GM19328 (cell line): ENCODE measurements at regions not wholly inside any gene's neighbourhood (a gene's known extent, or its start where the extent isn't known, plus 50 kb on each side); places are given as distances from the start of the nearest gene placed in this dataset.

Experiments used
- ATAC-seq: cut with Tn5 transposase; IDR thresholded peaks from one replicate; pipeline ENCODE4 v1.9.1; 2021; ENCODE audit warnings: mild to moderate bottlenecking, moderate library complexity; ENCODE audit not compliant: unreplicated experiment

- ATAC-seq, result no peak
Observed at GRCh38 chr3:30201715-30202114, 404.7 kb upstream of the TGFBR2 start.

- ATAC-seq, result no peak
Observed at GRCh38 chr3:30203301-30203700, 403.1 kb upstream of the TGFBR2 start.

DNA sequence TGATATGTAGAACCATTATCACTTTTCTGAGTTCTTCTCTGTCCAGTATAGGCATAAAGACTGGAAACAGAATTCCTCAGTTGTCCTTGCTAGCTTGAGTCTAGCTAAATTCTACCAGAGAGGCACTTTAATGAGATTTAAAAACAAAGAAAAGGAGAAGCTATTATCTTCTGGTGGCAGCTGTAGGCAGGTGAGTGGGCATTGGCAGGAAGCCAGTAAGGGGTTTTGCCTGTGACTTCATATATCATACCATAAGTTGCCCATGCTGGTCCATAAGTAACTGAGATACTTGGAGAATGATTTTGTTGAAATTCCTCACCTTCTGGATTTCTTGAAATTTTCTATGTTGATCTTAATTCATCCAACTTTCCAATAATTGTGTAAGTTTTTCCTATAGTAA lies 402.3 kb upstream of the TGFBR2 start:
- ATAC-seq, result no peak

DNA sequence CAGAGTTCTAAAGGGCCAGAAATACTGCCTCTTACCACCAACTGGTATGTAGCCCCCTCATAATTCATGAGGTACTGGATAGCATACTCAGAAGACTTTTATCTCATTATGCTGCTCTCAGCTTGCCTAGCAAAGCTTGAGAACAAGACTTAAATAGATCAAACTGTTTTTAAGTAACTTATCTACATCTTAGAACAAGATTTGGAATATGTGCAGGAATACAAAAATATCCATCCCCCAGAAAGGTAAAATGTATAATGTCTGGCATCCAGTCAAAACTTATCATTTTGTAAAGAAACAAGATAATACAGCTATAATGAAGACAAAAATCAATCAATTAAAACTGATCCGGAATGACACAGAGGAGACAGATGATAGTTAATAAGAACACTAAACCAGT lies 400.4 kb upstream of the TGFBR2 start:
- no peak for ATAC-seq

GRCh38 chr3:30221619-30222018 lies 384.8 kb upstream of the TGFBR2 start:
- ATAC-seq, result no peak

- no peak for ATAC-seq
Observed at GRCh38 chr3:30222441-30222840, 384.0 kb upstream of the TGFBR2 start.

DNA sequence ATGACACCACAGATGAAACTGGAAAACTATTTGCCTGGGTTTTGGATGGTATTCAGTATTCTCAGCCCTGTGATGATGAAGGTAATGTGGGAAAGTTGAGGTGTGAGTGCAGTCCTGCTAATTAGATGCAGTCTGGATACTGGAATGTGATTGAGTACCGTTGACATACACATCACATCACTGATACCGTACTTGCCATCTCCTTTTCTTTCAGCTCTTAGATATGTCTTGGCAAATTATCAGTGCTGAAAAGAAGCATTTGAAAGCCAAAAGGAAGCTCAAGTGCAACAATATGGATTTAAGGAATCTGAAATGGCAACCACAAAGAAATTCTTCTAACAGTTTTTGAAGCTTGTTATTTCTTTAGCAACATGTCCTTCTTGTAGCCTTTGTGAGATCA lies 381.4 kb upstream of the TGFBR2 start:
- no peak for ATAC-seq

GRCh38 chr3:30226601-30227151 lies 379.7 kb upstream of the TGFBR2 start:
- no peak for ATAC-seq

GRCh38 chr3:30227571-30228301 lies 378.7 kb upstream of the TGFBR2 start:
- no peak for ATAC-seq

GRCh38 chr3:30228302-30228631 lies 378.1 kb upstream of the TGFBR2 start:
- ATAC-seq, result no peak

DNA sequence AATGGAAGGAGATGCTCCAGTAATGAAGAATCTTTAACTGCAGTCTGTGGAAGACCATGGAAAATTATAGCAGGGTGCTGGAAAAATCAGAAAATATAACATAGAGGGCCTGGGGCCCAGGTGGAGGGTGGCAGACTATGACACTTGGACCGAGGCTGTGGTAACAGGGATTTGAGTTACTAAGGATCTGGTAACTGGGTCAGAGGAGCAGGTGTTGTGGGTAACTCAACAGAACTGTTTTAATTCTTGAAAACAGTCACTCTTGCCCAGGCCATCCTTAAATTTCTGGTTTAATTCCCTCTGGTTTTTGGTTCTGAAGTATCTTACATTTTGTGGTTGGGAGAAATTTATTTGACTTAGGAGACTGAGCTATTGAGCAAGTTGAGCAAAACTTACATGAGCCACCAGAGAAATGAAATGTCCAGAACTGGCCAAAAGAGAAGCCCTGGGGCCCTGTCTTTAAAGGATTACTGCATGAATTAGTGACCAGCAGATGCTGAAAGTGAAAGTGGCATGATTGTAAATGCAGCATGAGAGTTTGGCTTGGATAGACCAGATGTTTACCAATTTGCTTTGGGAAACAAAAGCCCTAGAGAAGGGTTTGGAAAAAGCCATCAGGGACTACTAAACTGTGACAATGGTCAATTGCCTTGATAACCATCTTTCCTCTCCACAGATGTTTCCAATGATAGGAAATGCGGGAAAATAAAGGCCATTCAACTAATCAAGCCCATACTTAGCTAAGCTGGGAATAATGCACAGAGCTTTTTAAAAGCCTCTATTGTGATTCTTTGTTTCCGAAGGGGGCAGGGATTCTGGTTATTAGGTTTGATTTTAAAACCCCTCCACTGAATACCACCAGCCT lies 374.9 kb upstream of the TGFBR2 start:
- ATAC-seq, result no peak

DNA sequence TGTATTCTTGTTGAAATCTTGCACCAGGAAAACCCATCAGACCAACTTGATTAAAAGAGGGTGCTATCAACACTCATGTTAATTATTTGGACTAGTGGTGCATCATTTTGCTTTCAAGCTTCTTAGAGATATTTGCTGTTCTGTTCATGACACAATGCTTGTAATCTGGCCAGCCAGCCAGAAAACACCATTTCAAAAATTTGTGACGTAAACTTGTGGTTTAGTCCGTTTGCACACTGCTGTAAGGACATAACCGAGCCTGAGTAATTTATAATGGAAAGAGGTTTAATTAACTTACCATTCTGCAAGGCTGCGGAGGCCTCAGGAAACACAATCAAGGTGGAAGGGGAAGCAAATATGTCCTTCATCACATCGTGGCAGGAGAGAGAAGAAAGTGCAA lies 374.3 kb upstream of the TGFBR2 start:
- ATAC-seq, result no peak

- no peak for ATAC-seq
Observed at GRCh38 chr3:30233913-30234646, 372.3 kb upstream of the TGFBR2 start.

- ATAC-seq, result no peak
Observed at GRCh38 chr3:30236011-30236410, 370.4 kb upstream of the TGFBR2 start.

DNA sequence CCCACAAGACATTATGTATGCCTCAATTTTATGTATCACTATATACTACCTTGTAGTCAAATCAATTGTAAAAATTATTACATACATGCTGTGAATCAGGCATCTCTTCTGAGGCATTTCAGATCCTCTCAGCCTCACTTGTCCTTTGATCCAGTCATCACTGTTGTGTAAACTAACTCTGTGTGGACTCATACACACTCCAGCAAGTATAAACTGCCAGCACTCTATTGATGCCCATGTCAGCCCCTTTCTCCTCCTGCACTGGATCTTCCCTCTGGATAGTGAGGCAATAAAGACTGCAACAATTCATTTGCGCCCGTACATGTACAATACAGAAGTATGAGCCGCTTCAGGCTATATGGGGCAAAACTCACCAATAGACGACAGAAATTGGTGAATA lies 364.7 kb upstream of the TGFBR2 start:
- no peak for ATAC-seq

GRCh38 chr3:30245858-30246622 lies 360.4 kb upstream of the TGFBR2 start:
- ATAC-seq, result no peak

DNA sequence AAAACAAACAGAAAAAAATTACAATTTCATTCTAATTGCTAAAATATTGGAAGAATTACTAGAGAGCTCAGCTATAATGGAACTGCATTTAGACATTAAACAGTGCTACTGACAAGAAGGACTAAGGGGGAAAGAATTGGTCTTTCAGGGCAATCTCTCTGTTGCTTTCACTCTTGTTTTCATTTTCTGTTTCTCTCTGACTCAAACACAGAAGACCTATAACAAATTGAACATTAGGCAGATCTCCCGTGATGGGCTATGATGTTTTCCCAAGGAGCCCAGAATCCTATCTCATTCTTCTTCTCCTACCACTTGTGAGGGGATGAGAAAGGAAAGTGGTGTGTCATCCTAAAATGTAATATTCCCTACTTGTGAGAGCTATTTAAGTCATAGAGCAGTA lies 358.0 kb upstream of the TGFBR2 start:
- ATAC-seq, result no peak

- no peak for ATAC-seq
Observed at GRCh38 chr3:30252474-30252873, 353.9 kb upstream of the TGFBR2 start.

DNA sequence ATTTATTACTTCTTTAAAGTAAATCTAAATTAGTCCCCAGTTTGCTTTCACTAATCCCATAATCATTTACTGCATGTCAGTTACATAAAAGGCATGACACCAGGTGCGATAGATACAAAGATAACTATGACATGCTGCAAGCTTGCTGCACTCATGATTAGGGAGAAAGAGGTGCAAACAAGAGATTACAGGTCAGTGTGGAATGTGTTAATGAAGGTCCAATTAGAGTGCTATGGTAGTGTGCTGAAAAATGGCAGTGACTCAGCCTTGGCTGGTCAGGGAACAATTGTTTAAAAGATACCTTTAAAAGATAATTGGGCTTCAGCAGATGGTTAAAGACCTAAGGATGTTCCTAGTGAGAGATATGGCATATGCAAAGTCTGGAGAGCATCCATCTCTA lies 352.6 kb upstream of the TGFBR2 start:
- no peak for ATAC-seq

- ATAC-seq, result no peak
Observed at GRCh38 chr3:30256474-30256873, 349.9 kb upstream of the TGFBR2 start.
